ENCODE measurements at regions not wholly inside any gene's neighbourhood (a gene's known extent, or its start where the extent isn't known, plus 50 kb on each side); places are given as distances from the start of the nearest gene placed in this dataset.

- no peak for TF ChIP-seq CTCF (IDR thresholded peaks at IDR 0.05; ENCODE audit: borderline replicate concordance, control extremely low read depth, extremely low read depth, insufficient read depth, missing control alignments)
- no peak for DNase-seq (ENCODE audit: low spot score)
Observed at GRCh38 chr17:77429369-77429968, 288.7 kb downstream of the SEC14L1 start.

GRCh38 chr17:77429969-77430752 lies 289.4 kb downstream of the SEC14L1 start:
- TF ChIP-seq CTCF (IDR thresholded peaks at IDR 0.05; ENCODE audit: borderline replicate concordance, control extremely low read depth, extremely low read depth, insufficient read depth, missing control alignments): peak; percentile 78
- peak; percentile 87 for DNase-seq (ENCODE audit: low spot score)
- in situ Hi-C loops (cut with MboI; ENCODE audit: low sequenced_read_pairs, unreplicated experiment): loop anchor here (10.0 kb wide), 1 partner anchor 95 kb away; no protein-coding TSS in a partner anchor

More at GRCh38 chr17:77429369-77429968, 288.7 kb downstream of the SEC14L1 start:
- in situ Hi-C loops (cut with MboI; ENCODE audit: low sequenced_read_pairs, unreplicated experiment): loop anchor here (10.0 kb wide), 1 partner anchor 95 kb away; no protein-coding TSS in a partner anchor

DNA sequence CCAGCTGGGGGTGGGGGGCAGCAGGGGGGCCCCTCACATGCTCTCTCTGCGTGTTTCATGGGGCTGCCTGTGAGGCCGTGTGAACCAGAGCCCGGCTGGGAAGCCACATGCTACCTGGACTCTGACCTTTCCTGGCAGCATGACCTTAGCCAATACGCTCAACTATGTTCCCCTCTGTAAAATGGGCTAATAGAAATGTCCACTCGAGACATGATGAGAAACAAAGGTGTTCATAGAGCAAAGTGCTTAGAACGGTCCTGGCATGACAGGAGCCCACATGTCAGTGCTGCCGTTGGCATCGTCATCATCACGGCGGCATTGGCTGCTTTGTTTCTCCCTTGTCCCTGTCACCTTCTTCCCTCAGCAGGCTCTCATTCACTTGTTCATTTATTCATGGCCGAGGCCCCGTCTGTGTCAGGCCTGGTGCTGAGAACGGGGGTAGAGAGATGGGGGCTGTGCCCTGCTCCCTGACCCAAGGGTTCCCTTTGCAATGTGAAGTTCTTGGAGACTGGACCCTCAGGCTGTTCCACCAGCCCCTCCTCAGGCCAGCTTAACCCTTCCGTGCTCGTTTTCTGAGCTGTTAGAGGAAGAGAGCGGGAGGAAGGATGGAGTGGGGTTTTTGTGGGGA lies 291.4 kb downstream of the SEC14L1 start:
- DNase-seq (ENCODE audit: low spot score): no peak
- TF ChIP-seq CTCF (IDR thresholded peaks at IDR 0.05; ENCODE audit: borderline replicate concordance, control extremely low read depth, extremely low read depth, insufficient read depth, missing control alignments): no peak
- in situ Hi-C loops (cut with MboI; ENCODE audit: low sequenced_read_pairs, unreplicated experiment): no loop called here

DNA sequence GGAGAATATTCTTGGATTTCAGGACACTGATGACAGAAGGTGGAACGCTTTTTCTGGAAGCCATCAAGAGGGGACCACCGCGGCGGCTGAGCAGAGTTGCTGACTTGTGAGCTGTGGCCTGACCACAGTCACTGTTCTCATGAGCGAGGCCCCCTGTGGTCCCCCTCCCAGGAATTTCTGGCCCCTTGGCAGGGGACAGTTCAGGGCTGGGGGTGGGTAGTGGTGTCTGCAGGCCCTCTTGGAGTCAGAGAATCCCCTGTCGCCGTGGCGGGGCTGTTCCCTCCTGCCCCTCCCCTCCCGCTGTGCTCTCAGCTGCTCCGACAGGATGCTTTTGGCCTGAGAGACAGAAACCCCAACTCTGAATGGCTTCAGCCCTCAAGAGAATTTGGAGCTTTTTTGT lies 292.0 kb downstream of the SEC14L1 start:
- no peak for TF ChIP-seq CTCF (IDR thresholded peaks at IDR 0.05; ENCODE audit: borderline replicate concordance, control extremely low read depth, extremely low read depth, insufficient read depth, missing control alignments)
- in situ Hi-C loops (cut with MboI; ENCODE audit: low sequenced_read_pairs, unreplicated experiment): no loop called here
- no peak for DNase-seq (ENCODE audit: low spot score)

DNA sequence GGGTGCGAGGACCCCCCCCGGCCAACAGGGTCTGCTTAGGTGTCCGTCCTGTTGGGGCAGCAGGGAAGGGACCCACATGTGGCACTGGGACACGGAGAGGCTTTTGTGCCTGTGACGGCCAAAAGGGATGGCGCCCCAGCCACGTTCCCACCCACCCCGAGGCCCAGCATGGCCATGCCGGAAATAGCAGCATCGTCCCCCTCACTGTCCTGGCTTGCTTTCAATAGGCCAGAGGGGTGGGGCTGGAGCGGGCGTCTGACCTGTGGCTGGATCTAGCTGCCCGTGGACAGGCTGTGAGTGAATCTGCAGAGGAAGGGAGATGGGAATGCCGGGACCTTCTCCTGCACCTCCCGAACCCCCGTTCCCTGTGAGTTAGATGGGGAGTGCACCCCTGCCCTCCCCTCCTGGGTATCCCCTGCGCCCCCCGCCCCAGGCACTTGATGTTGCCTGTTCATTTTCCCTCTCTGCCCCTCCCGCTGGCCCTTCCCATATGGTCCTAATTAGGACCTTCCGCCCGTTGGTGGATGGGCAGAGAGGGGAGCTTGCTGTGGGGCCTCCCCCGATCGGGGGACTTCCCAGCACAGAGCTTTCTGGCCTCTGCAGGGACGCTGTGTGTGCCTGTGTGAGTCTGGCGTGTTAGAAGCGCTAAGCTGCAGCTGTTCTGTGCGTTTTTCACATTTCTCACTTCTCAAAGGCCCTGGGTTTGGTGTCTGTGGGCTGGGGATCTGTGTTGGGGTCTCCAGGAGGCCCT lies 292.8 kb downstream of the SEC14L1 start:
- TF ChIP-seq CTCF (IDR thresholded peaks at IDR 0.05; ENCODE audit: borderline replicate concordance, control extremely low read depth, extremely low read depth, insufficient read depth, missing control alignments): no peak
- DNase-seq (ENCODE audit: low spot score): peak; percentile 86
- in situ Hi-C loops (cut with MboI; ENCODE audit: low sequenced_read_pairs, unreplicated experiment): no loop called here
